HG02970 (cell line): ENCODE measurements at regions not wholly inside any gene's neighbourhood (a gene's known extent, or its start where the extent isn't known, plus 50 kb on each side); places are given as distances from the start of the nearest gene placed in this dataset.

Source experiments
- ATAC-seq: cut with Tn5 transposase; IDR thresholded peaks from one replicate; pipeline ENCODE4 v1.9.1; 2021; ENCODE audit warnings: mild to moderate bottlenecking, moderate library complexity, moderate number of reproducible peaks; ENCODE audit not compliant: unreplicated experiment, low FRiP score

DNA sequence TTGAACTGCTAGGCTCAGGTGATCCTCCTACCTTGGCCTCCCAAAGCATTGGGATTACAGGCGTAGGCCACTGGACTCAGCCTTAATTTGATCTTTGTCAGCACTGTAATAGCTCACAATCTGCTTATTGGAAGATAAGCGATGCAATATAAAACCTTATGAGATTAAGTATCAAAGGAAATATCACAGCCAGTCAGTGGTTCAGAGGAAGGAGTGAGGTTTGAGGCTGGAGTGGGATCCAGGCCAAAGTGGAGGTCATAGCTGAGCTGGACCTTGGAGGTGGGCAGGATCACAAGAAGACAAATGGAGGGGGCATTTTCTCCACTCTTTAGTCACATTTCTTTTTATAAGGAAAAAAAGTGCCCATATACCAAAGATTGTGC, 228.5 kb downstream of the RHOU start:
- no peak for ATAC-seq

DNA sequence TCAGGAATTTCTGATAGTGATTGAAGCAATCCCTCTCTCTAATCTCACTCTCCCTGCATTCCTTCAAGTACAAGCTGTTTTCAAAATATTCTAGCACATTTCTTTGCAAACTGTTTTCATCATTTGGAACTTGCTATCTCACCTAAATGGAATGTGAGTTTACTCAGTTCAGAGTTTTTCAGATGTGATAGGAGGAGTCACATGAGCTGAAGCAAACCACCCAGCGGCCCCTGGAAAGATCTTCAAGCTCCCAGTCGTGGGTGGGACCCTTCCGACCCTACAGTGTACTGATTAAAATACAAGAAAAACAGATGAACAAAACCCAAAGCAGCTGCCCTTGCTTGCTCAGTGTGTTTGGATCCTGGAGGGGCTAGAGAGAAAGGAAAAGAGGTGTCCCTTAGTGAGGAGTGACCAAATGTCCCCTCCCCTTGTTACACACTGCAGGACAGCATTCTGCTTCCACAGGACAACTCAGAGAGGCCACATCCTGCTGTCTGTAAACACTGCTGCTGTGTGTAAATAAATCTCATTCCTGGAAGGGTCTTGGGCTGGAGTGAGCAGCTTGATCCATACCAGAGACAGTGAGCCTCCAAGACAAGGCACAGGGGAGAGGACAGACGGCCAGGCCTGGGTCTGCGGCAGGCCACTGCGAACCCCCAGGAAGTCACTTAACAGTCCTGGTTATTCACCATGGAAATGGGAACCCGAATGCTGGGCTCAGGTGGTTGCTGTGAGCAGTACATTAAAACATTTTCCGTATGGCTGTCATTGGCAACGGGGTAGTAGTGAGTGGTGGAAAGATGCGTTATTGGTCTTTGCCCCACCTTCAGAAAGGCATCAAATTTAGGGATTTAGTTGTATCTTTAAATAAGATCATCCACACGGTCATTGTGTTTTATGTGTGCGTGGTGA, 229.2 kb downstream of the RHOU start:
- ATAC-seq: no peak

DNA sequence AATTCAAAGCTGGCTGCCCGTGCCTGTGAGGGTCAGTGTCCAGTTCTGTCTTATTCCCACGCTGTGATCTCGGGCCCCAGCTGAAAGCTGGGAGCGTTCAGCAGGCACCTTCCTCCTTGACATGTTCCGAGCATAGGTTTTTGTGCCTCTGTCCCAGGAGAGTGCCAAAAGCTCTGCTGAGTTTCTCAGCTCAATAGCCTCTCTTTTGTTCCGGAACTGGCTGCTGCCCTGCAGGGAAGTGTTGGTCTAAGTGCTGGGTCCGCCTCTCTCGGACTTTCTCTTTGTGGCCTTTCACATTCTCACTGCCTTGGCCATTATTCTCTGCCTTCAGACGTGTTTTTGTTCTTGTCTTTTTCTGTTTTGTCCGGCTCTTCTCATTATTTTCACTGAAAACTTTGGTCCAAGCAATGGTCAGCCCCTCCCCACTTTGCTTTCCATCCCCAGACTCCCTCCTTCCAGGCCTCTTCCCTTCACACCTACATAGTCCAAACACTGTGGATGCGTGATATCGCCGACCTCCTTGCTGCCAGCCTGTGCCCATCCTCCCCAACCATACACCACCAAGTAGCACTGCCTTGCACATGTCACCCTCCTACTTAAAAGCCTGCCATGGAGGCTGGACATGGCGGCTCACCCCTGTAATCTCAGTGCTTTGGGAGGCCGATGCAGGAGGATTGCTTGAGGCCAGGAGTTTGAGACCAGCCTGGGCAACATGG, 233.8 kb downstream of the RHOU start:
- ATAC-seq: no peak

DNA sequence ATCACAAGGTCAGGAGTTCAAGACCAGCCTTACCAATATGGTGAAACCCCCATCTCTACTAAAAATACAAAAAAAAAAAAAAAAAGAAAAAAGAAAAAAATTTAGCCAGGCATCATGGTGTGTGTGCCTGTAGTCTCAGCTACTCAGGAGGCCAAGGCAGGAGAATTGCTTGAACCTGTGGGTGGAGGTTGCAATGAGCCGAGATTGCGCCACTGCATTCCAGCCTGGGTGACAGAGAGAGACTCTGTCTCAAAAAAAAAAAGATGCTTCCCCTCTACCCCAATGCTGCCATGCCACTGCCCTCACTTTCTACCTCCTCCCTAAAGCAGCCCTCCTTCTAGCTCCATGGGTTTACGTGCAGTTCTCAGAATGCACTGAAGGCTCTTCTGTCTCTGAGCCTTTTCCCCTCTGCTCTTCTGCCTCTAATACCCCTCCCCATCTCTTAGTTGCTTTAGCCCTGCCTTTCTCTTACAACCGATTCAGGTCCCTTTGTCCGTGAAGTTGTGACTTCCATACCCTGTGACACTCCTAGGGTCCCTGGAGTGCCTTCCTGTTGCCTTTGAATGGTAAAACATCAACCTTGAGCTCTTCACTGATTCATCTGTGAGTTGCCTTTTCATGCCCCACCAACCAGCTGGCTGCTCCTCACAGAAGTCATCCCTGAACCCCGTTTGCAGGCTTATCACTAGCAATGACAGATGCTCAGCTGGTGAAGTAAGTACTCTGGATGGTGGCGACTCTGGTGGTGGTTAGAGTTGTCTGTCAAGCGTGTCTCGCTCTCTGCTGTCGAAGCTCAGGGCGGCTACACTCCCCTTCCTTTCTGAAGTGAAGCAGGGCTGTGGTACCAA, 234.9 kb downstream of the RHOU start:
- no peak for ATAC-seq

DNA sequence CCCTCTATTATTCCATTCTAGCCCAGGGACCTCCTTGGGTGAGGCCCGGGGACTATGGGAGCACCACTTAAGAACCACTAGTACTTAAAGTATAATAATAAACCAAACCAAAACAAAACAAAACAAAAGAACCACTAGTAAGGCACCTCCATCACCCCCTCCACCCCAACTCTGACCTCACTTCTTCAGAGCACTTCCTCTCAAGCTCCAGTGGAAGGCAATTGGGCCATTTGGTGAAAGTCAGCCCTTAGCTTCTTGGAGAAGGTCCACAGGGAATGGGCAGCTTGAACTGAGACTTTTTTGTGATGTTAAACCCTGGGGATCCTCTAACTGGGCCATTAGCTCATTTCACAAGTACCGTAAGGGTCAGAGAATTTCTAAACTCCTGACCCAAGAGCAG, 237.3 kb downstream of the RHOU start:
- no peak for ATAC-seq

DNA sequence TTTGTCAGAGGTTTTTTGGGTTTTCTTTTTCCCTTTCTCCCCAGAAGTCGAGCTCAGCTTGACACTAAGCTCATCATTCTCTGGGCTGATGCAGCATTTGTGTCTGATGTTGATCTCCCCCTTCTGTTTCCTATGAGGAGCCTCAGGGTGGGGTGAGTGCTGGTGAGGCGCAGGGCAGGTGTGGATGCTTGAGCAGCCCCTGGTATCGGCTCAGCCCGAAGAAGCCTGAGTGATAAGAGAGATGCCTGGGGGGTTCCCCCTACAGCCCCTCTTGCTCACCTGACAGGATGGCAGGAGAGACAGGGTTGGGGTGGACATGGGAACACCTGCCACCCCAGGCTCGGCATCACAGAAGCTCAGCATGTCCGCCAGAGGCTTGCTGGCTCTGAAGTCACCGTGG, 239.0 kb downstream of the RHOU start:
- no peak for ATAC-seq

DNA sequence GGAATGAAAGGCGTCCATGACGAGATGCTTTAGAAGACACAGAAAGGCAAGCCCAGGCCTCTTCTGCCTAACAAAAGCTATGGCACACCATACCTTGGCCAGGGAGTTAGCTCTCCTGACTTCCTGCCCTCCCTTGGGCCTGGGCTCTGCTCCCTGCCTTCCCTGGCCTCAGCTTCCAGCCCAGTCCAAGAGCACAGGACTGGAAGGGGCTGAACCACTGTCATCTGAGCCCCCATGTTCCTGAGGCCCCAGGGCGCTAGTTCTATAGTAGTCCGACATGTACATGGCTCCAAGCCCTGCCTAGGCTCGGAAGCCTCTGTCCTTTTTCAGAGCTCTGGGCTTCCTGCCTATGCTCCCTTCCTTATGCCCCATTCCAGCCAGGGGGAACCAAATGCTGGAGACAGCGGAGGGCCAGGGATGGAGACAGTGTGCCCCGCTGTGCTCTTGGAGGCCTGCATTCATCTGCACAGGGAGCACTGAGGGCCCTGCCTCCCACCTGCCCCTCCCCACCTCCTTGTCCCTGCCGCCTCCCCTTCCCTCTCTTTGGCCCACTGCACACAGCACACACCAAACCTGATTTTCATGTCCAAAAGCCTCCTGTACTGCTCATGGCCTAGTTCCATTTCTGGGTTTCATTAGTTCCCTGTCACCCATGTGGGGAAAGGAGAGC, 240.1 kb downstream of the RHOU start:
- ATAC-seq: no peak

DNA sequence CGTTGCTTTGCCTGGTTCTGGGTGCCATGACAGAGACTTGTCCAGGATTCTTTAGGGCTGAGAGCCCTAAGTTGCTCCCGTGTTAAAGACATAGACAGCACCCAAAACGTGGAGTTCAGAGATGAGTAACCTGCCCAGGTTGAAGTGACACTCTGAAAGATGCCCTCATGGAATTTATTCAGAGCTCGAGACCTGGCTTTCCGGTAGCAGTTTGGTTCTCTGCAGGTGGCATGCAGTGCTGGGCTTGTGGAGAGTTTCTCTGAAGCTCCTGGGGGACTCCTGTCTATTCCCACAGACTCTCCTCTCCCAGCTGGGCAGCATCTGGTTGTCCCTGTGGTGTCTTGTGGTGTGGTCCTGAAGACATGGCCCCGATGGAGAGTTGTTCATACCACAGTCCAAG, 241.0 kb downstream of the RHOU start:
- ATAC-seq: no peak

DNA sequence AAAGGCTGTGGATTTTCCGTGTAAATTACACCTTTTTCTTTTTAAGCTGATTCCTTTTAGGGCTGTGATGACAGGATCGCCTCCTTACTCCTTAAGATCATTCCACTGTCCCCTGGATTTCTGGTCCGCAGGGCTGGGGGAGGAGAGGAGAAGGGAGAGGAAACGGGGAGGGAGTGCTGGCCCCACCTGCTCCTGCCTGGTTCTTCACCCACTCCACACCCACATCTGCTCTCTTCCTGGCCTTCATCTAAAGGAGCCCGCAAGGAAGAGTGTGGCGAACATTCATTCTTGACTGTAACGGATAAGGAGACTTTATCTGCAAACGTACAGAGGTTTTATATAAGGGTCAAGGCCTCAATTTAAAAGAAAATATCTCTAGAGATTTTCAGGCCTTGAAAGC, 242.0 kb downstream of the RHOU start:
- ATAC-seq: no peak

DNA sequence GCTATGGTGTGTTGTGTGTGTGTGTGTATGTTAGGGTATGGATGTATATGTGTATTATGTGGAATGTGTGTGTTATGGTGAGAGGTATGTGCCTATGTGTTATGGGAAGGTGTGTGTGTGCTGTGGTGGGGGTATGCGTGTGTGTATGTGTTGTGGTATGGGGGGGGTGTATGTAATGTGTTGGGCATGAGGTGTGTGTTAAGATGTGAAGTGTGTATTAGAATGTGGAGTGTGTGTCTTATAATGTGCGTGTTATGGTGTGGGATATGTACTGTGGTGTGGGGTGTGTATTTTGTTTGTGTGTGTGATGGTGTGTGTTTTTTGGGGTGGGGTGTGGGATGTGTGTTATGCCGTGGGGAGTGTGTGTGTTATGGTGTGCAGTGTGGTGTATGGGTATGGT, 242.5 kb downstream of the RHOU start:
- no peak for ATAC-seq

DNA sequence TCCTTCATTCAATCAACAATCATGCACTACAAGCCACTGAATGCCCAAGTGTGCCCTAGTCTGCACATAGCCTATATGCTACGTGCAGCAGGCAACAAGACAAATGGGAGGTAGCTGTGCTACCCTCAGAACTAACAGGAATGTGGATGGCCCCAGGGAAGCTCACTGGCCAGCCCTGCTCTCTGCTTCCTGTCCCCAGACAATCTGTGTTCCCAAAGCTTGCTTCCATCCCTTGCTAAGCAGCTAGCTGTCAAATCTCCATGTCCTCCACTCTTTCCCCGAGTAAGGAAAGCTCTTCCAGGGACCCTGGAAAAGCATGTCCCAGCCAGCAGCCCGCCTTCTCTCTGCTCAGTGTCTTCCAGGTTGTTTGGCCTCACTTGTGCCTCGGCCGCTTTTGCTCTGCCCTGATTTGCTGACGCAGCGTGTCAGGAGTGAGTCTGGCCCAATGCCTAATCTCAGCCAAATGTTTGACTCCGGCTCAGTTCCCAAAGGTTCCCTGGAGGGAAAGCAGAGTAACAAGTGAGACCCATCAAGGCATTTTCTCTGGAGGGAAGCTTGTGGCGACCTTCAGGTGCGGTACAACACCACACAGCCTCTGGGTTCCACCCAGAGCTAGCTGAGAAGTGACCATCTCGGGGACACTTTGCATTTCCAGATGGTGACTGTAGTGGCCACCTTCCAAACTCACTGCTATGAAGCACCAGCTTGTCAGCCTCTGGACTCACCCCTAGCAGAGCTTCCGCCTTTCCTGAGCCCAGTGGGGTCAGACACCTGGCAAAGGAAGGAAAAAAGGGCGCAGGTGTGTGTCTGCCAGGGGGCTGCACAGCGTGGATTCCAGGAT, 243.4 kb downstream of the RHOU start:
- ATAC-seq: no peak

DNA sequence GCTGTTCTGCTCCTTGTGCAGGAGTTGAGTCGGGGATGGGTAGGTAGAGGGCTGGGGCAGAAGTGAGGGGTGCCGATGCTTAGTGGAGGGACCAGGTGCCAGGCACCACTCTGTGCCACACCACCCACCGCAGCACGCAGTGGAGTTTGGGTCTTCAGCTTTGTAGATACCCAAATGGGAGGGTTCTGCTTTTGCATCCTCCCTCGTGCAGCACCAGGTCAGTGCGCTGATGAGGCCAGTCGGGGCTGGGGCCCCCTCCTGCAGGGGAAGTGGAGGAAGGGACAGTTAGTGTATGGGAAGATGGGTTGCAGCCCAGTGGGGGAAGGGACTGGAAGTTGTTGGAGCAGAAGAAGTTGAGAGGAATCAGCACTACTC, 244.0 kb downstream of the RHOU start:
- no peak for ATAC-seq

DNA sequence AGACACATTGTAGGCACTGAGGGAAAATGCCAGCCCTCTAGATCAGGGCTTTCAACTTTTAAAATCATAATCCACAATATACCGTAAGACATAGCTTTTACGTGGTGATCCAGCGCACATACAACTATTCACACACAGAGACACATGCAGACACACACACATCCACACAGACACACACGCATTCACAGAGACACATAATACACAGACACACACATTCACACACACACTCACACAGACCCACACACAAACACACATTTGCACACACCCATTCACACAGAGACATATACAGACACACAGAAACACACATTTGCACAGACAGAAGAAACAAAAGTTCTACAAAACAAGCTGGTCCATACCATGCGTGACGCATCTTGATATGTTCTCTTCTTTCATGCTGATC, 244.5 kb downstream of the RHOU start:
- no peak for ATAC-seq

DNA sequence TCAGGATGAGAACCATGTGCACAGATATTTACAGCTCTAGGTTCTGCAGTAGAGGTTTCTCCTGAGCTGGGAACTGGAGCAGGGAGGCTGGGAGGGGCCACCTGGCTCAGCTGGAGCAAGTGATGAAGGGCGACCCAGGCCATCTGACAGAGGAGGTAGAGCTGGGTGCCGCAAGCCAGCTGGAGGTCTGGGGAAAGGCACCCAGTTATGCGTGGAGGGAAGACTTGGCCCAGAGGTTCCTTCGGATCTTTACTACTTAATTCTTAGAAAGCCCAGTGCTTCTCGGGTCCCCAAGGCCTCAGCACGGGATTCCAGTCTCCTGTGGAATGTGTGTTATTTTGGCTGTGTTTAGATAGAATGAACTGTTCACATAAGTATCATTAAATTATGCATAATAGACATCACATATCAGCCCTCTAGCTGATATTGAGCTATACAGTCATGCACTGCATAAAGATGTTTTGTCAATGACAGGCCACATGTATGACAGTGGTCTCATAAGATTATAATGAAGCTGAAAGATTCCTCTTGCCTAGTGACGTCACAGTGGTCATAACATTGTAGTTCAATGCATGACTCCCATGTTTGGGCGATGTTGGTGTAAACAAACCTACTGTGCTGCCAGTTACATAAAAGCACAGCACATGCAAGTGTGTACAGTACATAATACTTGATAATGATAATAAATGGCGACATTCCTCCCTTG, 245.1 kb downstream of the RHOU start:
- ATAC-seq: no peak

DNA sequence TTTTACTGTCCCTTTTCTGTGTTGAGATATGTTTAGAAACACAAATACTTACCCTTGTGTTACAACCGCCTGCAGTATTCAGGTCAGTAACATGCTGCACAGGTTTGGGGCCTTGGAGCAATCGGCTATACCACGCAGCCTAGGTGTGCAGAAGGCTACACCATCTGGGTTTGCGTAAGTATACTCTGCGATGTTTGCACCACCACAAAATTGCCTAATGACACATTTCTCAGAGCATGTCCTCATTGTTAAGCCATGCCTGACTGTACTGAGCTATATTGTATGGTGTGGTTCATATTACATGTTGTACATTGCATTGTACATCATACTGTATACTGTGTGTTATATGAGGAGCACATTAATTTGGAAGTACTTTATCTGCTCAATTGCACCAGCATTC, 247.4 kb downstream of the RHOU start:
- ATAC-seq: no peak

DNA sequence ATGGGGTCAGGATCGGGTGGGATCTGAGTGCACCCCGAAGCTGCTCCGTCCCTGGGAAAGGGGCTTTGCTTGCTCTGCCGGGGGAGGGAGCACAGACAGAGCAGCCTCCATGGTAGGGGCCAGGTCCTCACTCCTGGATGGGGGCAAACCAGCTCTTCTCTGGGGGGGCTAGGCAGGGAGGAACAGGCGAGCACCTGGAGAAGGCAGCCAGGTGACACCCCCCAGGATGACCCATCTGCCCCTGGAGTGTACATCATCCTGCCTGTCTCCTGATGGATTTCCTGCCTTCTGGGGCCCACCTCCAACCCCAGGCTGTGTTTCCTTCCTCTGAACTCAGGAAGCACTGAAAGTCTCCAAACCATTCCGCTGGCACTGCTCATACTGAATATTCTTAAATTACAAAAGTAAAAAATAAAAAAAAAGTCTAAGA, 248.0 kb downstream of the RHOU start:
- ATAC-seq: no peak

DNA sequence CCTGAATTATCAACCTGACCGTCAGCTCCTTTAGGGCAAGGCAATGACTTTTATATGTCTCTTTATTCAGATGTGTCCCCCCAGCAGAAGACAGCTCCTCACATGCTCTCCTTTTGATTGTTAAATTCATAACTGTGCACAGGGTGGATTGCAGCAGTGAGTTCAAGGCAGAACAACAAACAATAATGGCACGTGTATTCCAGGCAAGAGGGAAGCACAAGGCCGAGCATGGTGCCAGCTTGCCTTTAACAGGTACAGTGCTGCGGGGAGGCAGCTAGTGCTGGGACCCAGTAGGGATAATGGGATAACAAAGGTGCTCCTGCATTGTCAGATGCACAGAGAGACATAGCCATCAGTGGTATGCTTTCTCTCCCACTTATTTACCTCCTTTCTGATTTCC, 248.4 kb downstream of the RHOU start:
- ATAC-seq: no peak

DNA sequence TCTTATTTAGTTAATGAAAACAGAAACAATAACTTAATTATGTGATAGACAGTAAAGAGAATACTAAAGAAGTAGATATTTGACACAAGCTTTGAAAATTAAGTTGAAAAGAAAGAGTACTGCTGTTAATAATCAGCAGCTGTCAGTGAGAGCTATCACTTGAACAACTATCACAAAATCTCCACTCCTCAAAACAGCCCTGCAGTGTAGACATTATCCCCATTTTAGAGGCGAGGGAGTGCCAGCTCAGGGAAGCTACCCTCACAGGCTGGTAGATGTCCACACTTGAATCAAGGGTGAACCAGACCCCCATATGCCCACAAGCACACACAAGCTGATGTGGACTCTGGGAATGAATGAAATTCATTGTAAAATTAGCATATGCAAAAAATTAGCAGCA, 248.8 kb downstream of the RHOU start:
- ATAC-seq: no peak
